ENCODE measurements at regions not wholly inside any gene's neighbourhood (a gene's known extent, or its start where the extent isn't known, plus 50 kb on each side); places are given as distances from the start of the nearest gene placed in this dataset.

- no peaks in the 10 kb centered on the region for H3K27me3 ChIP-seq
- no peaks in the 10 kb centered on the region for H3K4me1 ChIP-seq
- no peak for TF ChIP-seq POLR2A (IDR thresholded peaks at IDR 0.05)
- TF ChIP-seq CTCF (IDR thresholded peaks at IDR 0.05) = no peak
- no peaks in the 10 kb centered on the region for H3K36me3 ChIP-seq (ENCODE audit: low read depth, missing control alignments)
- intact Hi-C loops (cut with DNase I; ENCODE audit: low total_unique reads) = no loop called here
- no peaks in the 10 kb centered on the region for H3K9me3 ChIP-seq
- WGBS, 2 donors = 71 to 72% methylated on average over 2 of the region's 2 CpGs
- no peak overlapping the region for H3K4me3 ChIP-seq
- DNase-seq = no peak
- no peak overlapping the region for H3K27ac ChIP-seq
Measured at GRCh38 chr3:148168347-148168746, 529.4 kb upstream of the AGTR1 start.

- Histone ChIP-seq H3K9me3 (no peaks in the 10 kb centered on the region), H3K36me3 (ENCODE audit: low read depth, missing control alignments) (no peaks in the 10 kb centered on the region), H3K27ac (no peak overlapping the region), H3K4me3 (no peak overlapping the region), H3K27me3 (no peaks in the 10 kb centered on the region), H3K4me1 (no peaks in the 10 kb centered on the region)
- WGBS, 2 donors = 58 to 62% methylated on average over 4 of the region's 4 CpGs
- DNase-seq = no peak
- intact Hi-C loops (cut with DNase I; ENCODE audit: low total_unique reads) = no loop called here
- TF ChIP-seq CTCF (IDR thresholded peaks at IDR 0.05) (no peak), POLR2A (IDR thresholded peaks at IDR 0.05) (no peak)
Measured at GRCh38 chr3:148173851-148174250, 523.9 kb upstream of the AGTR1 start.

GRCh38 chr3:148175214-148175613 lies 522.5 kb upstream of the AGTR1 start:
- Histone ChIP-seq H3K4me1 (no peaks in the 10 kb centered on the region), H3K27me3 (no peaks in the 10 kb centered on the region), H3K4me3 (no peak overlapping the region), H3K36me3 (ENCODE audit: low read depth, missing control alignments) (no peaks in the 10 kb centered on the region), H3K27ac (no peak overlapping the region), H3K9me3 (no peaks in the 10 kb centered on the region)
- intact Hi-C loops (cut with DNase I; ENCODE audit: low total_unique reads) = no loop called here
- TF ChIP-seq POLR2A (IDR thresholded peaks at IDR 0.05) = no peak
- TF ChIP-seq CTCF (IDR thresholded peaks at IDR 0.05) = no peak
- DNase-seq = no peak

- Histone ChIP-seq H3K27me3 (no peaks in the 10 kb centered on the region), H3K36me3 (ENCODE audit: low read depth, missing control alignments) (no peaks in the 10 kb centered on the region), H3K4me1 (no peaks in the 10 kb centered on the region), H3K27ac (no peak overlapping the region), H3K9me3 (no peaks in the 10 kb centered on the region), H3K4me3 (no peak overlapping the region)
- no peak for DNase-seq
- intact Hi-C loops (cut with DNase I; ENCODE audit: low total_unique reads) = no loop called here
- TF ChIP-seq CTCF (IDR thresholded peaks at IDR 0.05) (no peak), POLR2A (IDR thresholded peaks at IDR 0.05) (no peak)
- WGBS, 2 donors = 50 to 59% methylated on average over 3 of the region's 3 CpGs
Measured at GRCh38 chr3:148178503-148178902, 519.2 kb upstream of the AGTR1 start.

- Histone ChIP-seq H3K36me3 (ENCODE audit: low read depth, missing control alignments) (no peaks in the 10 kb centered on the region), H3K4me1 (no peaks in the 10 kb centered on the region), H3K9me3 (no peaks in the 10 kb centered on the region), H3K4me3 (no peak overlapping the region), H3K27ac (no peak overlapping the region), H3K27me3 (no peaks in the 10 kb centered on the region)
- intact Hi-C loops (cut with DNase I; ENCODE audit: low total_unique reads) = no loop called here
- WGBS, 2 donors = 100% methylated on average over 1 of the region's 1 CpG
- TF ChIP-seq POLR2A (IDR thresholded peaks at IDR 0.05) = no peak
- TF ChIP-seq CTCF (IDR thresholded peaks at IDR 0.05) = no peak
- DNase-seq = no peak
Measured at GRCh38 chr3:148184798-148185197, 512.9 kb upstream of the AGTR1 start.
